Upper lobe of right lung (tissue), 1 donor: ENCODE measurements at regions not wholly inside any gene's neighbourhood (a gene's known extent, or its start where the extent isn't known, plus 50 kb on each side); places are given as distances from the start of the nearest gene placed in this dataset.

Experiments used
- ATAC-seq: fragments of 200-7000 bp; cut with Tn5 transposase; one replicate; pipeline ENCODE4 v1.9.1; 2020; ENCODE audit warnings: mild to moderate bottlenecking, moderate library complexity
- DNase-seq: peaks from one replicate; pipeline ENCODE4 v3.0.0-alpha.2; 2020
- H3K27ac ChIP-seq: fragments of 200-600 bp; one replicate; pipeline ENCODE4 v1.8.0; 2022
- H3K27me3 ChIP-seq: fragments of 200-600 bp; one replicate; pipeline ENCODE4 v1.8.0; 2022; ENCODE audit warnings: mild to moderate bottlenecking
- H3K36me3 ChIP-seq: fragments of 200-600 bp; one replicate; pipeline ENCODE4 v1.8.0; 2022
- H3K4me1 ChIP-seq: fragments of 200-600 bp; one replicate; pipeline ENCODE4 v1.8.0; 2022
- H3K4me3 ChIP-seq: fragments of 200-600 bp; one replicate; pipeline ENCODE4 v1.8.0; 2022; ENCODE audit warnings: mild to moderate bottlenecking
- H3K9me3 ChIP-seq: fragments of 200-600 bp; one replicate; pipeline ENCODE4 v1.8.0; 2022
- CTCF ChIP-seq: fragments of 200-600 bp; IDR thresholded peaks from one replicate; pipeline ENCODE4 v1.8.0; 2022; ENCODE audit warnings: antibody characterized with exemption
- intact Hi-C: fragments of 100-400 bp; cut with DNase I; formaldehyde crosslinking; loops from one replicate; pipeline ENCODE4 v1.11.0; 2022
- donor health status: DM: no; HTN: yes; CAD: no; lungs with severe emphysema.

DNA sequence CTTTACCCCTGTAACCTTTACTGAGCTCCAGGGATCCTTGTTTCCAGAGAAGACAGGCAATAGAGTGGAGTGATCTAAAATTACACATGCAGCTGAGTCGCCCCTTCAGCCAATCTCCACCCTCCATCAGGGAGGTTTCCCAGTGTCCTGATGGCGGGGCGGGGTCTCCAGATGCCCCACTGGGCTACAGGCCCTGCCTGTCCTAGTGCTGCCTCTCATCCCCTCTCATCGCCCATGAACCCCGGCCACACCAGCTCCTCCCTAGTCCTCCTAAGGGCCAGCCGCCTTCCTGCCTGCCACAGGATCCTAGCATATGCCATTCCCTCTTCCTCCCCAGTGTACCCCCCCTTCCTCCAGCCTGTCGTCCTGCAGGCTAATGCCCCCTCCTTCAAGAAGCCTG is 144.1 kb upstream of the GLI2 start:
- H3K4me1 ChIP-seq = peaks cover 8% of the 10 kb centered on the region
- H3K27ac ChIP-seq = no peak overlapping the region
- DNase-seq (no peak), ATAC-seq (no peak)
- H3K9me3 ChIP-seq = no peaks in the 10 kb centered on the region
- no peak overlapping the region for H3K4me3 ChIP-seq
- H3K27me3 ChIP-seq = peaks cover 11% of the 10 kb centered on the region
- intact Hi-C loops = no loop called here
- no peaks in the 10 kb centered on the region for H3K36me3 ChIP-seq
- no peak for TF ChIP-seq CTCF

DNA sequence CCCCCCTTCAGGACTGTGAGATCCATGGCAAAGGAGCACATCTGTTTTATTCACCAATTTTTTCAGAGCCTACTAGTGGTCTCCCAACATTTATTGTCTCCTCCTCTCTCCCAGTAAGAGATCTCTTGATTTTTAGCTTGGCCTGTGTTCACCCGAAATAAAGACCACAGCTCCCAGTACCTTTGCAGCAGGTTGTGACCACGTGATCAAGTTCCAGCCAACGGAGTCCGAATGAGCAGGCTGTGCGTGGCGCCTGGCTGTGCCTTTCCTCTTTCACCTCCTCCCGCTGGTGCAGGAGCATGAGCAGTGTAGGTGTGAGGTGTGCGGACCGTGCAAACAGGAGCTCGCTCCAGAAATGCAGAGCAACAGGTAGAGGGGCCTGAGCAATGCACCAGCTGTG is 143.6 kb upstream of the GLI2 start:
- intact Hi-C loops = no loop called here
- Histone ChIP-seq H3K27me3 (peaks cover 11% of the 10 kb centered on the region), H3K4me3 (no peak overlapping the region), H3K27ac (no peak overlapping the region), H3K36me3 (no peaks in the 10 kb centered on the region), H3K9me3 (no peaks in the 10 kb centered on the region), H3K4me1 (peaks cover 5% of the 10 kb centered on the region)
- no peak for ATAC-seq
- DNase-seq = no peak
- TF ChIP-seq CTCF = no peak

DNA sequence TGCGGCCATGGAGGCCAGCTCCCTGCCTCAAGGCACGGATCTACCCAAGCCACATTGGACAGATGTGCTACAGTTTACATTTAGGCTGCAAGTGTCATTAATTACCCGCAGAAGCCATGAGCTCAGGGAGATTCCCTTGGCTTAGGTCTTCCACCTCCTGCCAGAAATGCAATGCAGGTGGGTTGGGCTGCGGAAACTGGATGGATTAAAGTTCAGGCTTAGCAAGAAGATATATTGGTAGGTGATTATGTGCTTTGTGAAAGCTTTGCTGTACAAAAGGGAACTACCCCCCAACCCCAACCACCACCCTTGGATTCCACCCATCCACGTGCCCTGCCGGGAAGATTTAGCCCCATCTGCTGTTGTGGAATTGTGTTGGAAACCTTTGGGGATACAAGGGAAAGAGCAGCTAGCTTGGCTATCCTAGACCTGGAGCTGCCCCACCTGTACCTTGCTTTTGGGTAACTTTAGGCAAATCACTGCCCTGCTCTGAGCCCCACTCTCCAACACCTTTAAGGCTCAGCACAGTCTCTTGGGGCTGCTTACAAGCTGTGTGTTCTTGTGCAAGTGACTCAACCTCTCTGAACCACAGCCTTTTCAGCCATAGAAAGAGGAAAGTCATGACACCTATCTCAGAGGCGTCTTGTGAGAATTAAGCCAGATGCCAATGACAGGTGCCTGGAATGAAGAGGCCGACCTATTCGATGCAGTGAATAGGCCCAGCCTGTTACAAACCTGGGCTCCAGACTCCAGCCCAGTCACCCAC is 141.6 kb upstream of the GLI2 start:
- peaks cover 10% of the 10 kb centered on the region for H3K4me1 ChIP-seq

DNA sequence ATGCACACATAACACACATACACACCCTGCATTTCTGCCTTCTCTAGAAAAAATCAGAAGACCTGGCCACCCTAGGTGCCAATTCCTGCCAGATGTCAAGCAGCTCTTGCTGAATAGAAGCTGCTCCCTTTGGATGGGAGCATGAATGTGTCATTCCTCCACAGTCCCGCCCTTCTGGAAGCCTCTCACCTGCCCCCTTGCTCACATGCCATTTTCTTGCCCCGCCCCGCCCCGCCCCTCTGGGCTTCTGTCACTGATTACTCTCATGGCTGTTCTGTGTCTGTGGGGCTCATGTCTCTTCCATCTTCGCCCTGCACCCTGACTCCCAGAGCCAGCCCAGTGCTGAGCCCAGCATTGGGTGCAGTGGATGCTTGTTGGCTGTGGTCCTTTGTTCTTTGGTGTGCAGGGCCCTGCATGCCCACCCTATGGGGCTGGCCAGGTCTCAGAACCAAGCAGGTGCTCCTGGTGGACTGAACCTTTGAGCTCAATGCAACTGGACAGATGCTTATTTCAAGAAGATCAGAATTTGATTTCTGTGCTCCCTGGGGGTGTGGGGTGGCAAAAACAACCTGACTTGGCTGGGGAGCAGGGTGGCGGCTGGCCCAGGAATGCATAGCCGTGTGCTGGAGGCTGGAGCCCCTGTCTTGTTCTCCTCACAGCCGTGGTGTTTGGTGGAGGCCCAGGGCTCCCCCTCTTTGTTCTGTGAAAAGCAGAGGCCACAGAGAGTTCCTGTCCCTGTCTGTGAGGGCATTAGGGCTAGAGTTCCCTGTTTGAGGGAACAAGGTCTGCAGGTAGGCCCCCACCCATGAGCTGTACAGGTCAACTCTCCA is 140.6 kb upstream of the GLI2 start:
- peak; percentile 53 for ATAC-seq
- no peak for TF ChIP-seq CTCF
- Histone ChIP-seq H3K36me3 (no peaks in the 10 kb centered on the region), H3K9me3 (no peaks in the 10 kb centered on the region), H3K4me3 (no peak overlapping the region), H3K27me3 (no peaks in the 10 kb centered on the region), H3K27ac (no peak overlapping the region), H3K4me1 (peaks cover 10% of the 10 kb centered on the region)
- DNase-seq = no peak
- intact Hi-C loops = no loop called here

More for the DNA sequence above, 141.6 kb upstream of the GLI2 start:
- no peak for TF ChIP-seq CTCF
- H3K4me3 ChIP-seq = no peak overlapping the region
- H3K27ac ChIP-seq = no peak overlapping the region
- ATAC-seq (no peak), DNase-seq (no peak)
- intact Hi-C loops = no loop called here
- H3K27me3 ChIP-seq = peaks cover 4% of the 10 kb centered on the region
- no peaks in the 10 kb centered on the region for H3K36me3 ChIP-seq
- no peaks in the 10 kb centered on the region for H3K9me3 ChIP-seq

GRCh38 chr2:120595739-120596138 is 139.9 kb upstream of the GLI2 start:
- H3K4me3 ChIP-seq = no peak overlapping the region
- peak overlapping the region; percentile 61 for H3K27ac ChIP-seq
- no peaks in the 10 kb centered on the region for H3K9me3 ChIP-seq
- H3K36me3 ChIP-seq = no peaks in the 10 kb centered on the region
- intact Hi-C loops = no loop called here
- H3K4me1 ChIP-seq = peaks cover 10% of the 10 kb centered on the region
- no peak for TF ChIP-seq CTCF
- no peaks in the 10 kb centered on the region for H3K27me3 ChIP-seq
- DNase-seq (peak; percentile 21), ATAC-seq (no peak)
